Mesenchymal stem cell (in vitro differentiated cells and primary cell): ENCODE measurements at regions not wholly inside any gene's neighbourhood (a gene's known extent, or its start where the extent isn't known, plus 50 kb on each side); places are given as distances from the start of the nearest gene placed in this dataset.

Experiments used
- DNase-seq: peaks from one replicate; pipeline ENCODE4 v3.0.0-alpha.2; 2013
- H2AFZ ChIP-seq: one replicate; pipeline ENCODE4 v1.6.1; 2013; ENCODE audit warnings: low read depth, mild to moderate bottlenecking, control low read depth, inconsistent platforms, low read length, moderate library complexity
- H2AK5ac ChIP-seq: 2 replicates; pipeline ENCODE4 v1.6.1; 2013; ENCODE audit warnings: low read length, moderate library complexity, mild to moderate bottlenecking, inconsistent platforms; ENCODE audit not compliant: severe bottlenecking
- H2BK120ac ChIP-seq: one replicate; pipeline ENCODE4 v1.6.1; 2013; ENCODE audit warnings: low read depth, mild to moderate bottlenecking, inconsistent platforms, low read length, moderate library complexity
- H2BK12ac ChIP-seq, 2 experiments: one replicate each; pipeline ENCODE4 v1.6.1; 2013; ENCODE audit warnings: inconsistent platforms in 2 of 2, low read length in 2 of 2, mild to moderate bottlenecking in 2 of 2, moderate library complexity in 2 of 2, control low read depth in 1 of 2
- H2BK15ac ChIP-seq: one replicate; pipeline ENCODE4 v1.6.1; 2013; ENCODE audit warnings: mild to moderate bottlenecking, low read depth, inconsistent platforms; ENCODE audit not compliant: poor library complexity, severe bottlenecking
- H2BK5ac ChIP-seq: 2 replicates; pipeline ENCODE4 v1.6.1; 2013; ENCODE audit warnings: low read depth, mild to moderate bottlenecking, low read length, control low read depth, inconsistent platforms; ENCODE audit not compliant: poor library complexity, severe bottlenecking
- H3K14ac ChIP-seq, 2 experiments: one replicate each; pipeline ENCODE4 v1.6.1; 2013; ENCODE audit warnings: inconsistent platforms in 2 of 2, low read length in 2 of 2, control low read depth in 1 of 2, mild to moderate bottlenecking in 1 of 2, moderate library complexity in 1 of 2
- H3K18ac ChIP-seq, 2 experiments: one replicate each; pipeline ENCODE4 v1.6.1; 2013; ENCODE audit warnings: inconsistent platforms in 2 of 2, low read length in 2 of 2, control low read depth in 1 of 2, low read depth in 1 of 2, mild to moderate bottlenecking in 1 of 2
- H3K23ac ChIP-seq, 2 experiments: one replicate each; pipeline ENCODE4 v1.6.1; 2013; ENCODE audit warnings: inconsistent platforms in 2 of 2, low read length in 2 of 2, mild to moderate bottlenecking in 2 of 2, moderate library complexity in 2 of 2, control low read depth in 1 of 2
- H3K27ac ChIP-seq: 2 replicates; pipeline ENCODE4 v1.5.1; 2013; ENCODE audit warnings: mild to moderate bottlenecking, moderate library complexity, low read length, control low read depth, inconsistent platforms; ENCODE audit not compliant: poor library complexity, severe bottlenecking
- H3K27me3 ChIP-seq, 2 experiments: 2 replicates each; pipeline versions ENCODE4 v1.6.1 to v1.7.0; 2013; ENCODE audit warnings: low read length in 2 of 2, mild to moderate bottlenecking in 2 of 2, moderate library complexity in 2 of 2, control low read depth in 1 of 2, inconsistent platforms in 1 of 2; ENCODE audit not compliant: control insufficient read depth in 1 of 2, insufficient read depth in 1 of 2
- H3K36me3 ChIP-seq, 2 experiments: 2 replicates each; pipeline versions ENCODE4 v1.6.1 to v1.7.0; 2013; ENCODE audit warnings: low read length in 2 of 2, control low read depth in 1 of 2, inconsistent platforms in 1 of 2, low read depth in 1 of 2, mild to moderate bottlenecking in 1 of 2; ENCODE audit not compliant: insufficient read depth in 2 of 2, control insufficient read depth in 1 of 2
- H3K4ac ChIP-seq, 2 experiments: one replicate each; pipeline ENCODE4 v1.6.1; 2013; ENCODE audit warnings: inconsistent platforms in 2 of 2, low read length in 2 of 2, mild to moderate bottlenecking in 2 of 2, moderate library complexity in 2 of 2, control low read depth in 1 of 2, low read depth in 1 of 2
- H3K4me1 ChIP-seq: 2 replicates; pipeline ENCODE4 v1.6.1; 2013; ENCODE audit warnings: low read depth, low read length, control low read depth; ENCODE audit not compliant: control insufficient read depth, insufficient read depth
- H3K4me2 ChIP-seq: 2 replicates; pipeline ENCODE4 v1.6.1; 2013; ENCODE audit warnings: low read length, mild to moderate bottlenecking, inconsistent platforms; ENCODE audit not compliant: poor library complexity, severe bottlenecking
- H3K4me3 ChIP-seq, 2 experiments: 2 replicates each; pipeline versions ENCODE4 v1.5.1 to v1.7.0; 2013; ENCODE audit warnings: low read length in 2 of 2, mild to moderate bottlenecking in 2 of 2, control low read depth in 1 of 2, low read depth in 1 of 2; ENCODE audit not compliant: insufficient read depth in 1 of 2
- H3K79me1 ChIP-seq: replicated peaks from 2 replicates; pipeline ENCODE4 v1.6.1; 2013; ENCODE audit warnings: mild to moderate bottlenecking, control low read depth, low read length, inconsistent platforms; ENCODE audit not compliant: poor library complexity, severe bottlenecking
- H3K9ac ChIP-seq: 2 replicates; pipeline ENCODE4 v1.7.0; 2013; ENCODE audit warnings: mild to moderate bottlenecking, low read length, moderate library complexity
- H3K9me3 ChIP-seq: 2 replicates; pipeline ENCODE4 v1.7.0; 2013; ENCODE audit warnings: mild to moderate bottlenecking, low read length; ENCODE audit not compliant: control insufficient read depth
- H4K8ac ChIP-seq: one replicate; pipeline ENCODE4 v1.6.1; 2013; ENCODE audit warnings: inconsistent platforms, mild to moderate bottlenecking, low read length, moderate library complexity
- H4K91ac ChIP-seq: one replicate; pipeline ENCODE4 v1.6.1; 2013; ENCODE audit warnings: mild to moderate bottlenecking, low read length, inconsistent platforms
- WGBS: methylation state at CpG from one replicate; pipeline ENCODE4 v1.1.7; 2013; ENCODE audit warnings: mixed read lengths; 5-methylcytosine and 5-hydroxymethylcytosine counted together

DNA sequence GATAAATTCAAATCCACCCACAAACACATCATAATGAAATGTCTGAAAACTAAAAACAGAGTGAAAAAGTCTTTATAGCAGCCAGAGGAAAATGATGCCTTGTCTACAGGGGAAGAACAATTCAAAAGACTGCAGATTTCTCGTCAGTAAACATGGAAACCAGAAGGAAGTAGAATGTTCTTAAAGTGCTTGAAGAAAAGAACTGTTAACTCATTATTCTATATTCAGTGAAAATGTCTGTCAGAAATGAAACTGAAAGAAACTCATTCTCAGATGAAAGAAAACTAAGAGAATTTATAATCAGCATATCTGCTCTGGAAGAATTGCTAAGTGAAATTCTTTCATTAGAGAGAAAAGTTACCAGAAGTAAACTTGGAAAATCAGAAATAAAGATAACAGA is 416.1 kb downstream of the TBC1D32 start:
- no peak overlapping the region for H2BK5ac ChIP-seq
- no peak overlapping the region for H4K91ac ChIP-seq
- H3K23ac ChIP-seq = no peak overlapping the region
- no peak overlapping the region for H3K14ac ChIP-seq
- H3K4me1 ChIP-seq = no peaks in the 10 kb centered on the region
- DNase-seq = no peak
- H3K9me3 ChIP-seq = no peaks in the 10 kb centered on the region
- no peak overlapping the region for H2BK15ac ChIP-seq
- H2BK12ac ChIP-seq = no peak overlapping the region
- H4K8ac ChIP-seq = no peak overlapping the region
- no peak overlapping the region for H3K4me2 ChIP-seq
- no peak overlapping the region for H2AFZ ChIP-seq
- H2AK5ac ChIP-seq = no peak overlapping the region
- no peak overlapping the region for H3K27ac ChIP-seq
- no peak overlapping the region for H3K4ac ChIP-seq
- H3K4me3 ChIP-seq = no peak overlapping the region
- no peak overlapping the region for H2BK120ac ChIP-seq
- no peaks in the 10 kb centered on the region for H3K27me3 ChIP-seq
- H3K36me3 ChIP-seq = no peaks in the 10 kb centered on the region
- no peak overlapping the region for H3K18ac ChIP-seq
- no peak overlapping the region for H3K9ac ChIP-seq
- no peaks in the 10 kb centered on the region for H3K79me1 ChIP-seq
- 50% methylated on average over 1 of the region's 1 CpG for WGBS

DNA sequence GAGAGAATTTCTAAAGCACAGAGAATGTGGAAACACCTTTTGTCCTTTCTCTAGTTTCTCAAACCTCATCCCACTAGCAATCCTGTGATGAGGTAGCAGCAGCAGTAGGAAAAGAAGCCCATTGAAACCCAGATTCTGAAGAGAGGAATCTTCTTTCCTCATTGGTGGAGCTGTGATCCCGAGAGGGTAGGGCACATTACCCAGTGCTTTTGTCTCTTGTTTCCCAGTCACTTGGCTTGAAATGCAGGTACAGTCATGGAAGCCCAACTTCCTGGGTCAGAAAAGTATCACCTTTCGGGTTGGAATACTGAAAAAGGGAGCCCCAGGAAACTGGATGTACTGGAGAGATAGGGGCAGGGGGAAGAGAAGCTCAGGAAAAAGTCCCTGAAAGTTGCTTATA is 417.4 kb downstream of the TBC1D32 start:
- Histone ChIP-seq H3K18ac (no peak overlapping the region), H3K36me3 (no peaks in the 10 kb centered on the region), H2AK5ac (no peak overlapping the region), H3K4me3 (no peak overlapping the region), H3K4me2 (no peak overlapping the region), H4K91ac (no peak overlapping the region), H3K27me3 (no peaks in the 10 kb centered on the region), H2BK12ac (no peak overlapping the region), H2BK15ac (no peak overlapping the region), H2BK5ac (no peak overlapping the region), H3K4ac (no peak overlapping the region), H4K8ac (no peak overlapping the region), H3K27ac (no peak overlapping the region), H3K23ac (no peak overlapping the region), H3K9ac (no peak overlapping the region), H3K14ac (no peak overlapping the region), H2BK120ac (no peak overlapping the region), H3K79me1 (no peaks in the 10 kb centered on the region), H2AFZ (no peak overlapping the region), H3K4me1 (no peaks in the 10 kb centered on the region), H3K9me3 (no peaks in the 10 kb centered on the region)
- 68% methylated on average over 2 of the region's 2 CpGs for WGBS
- no peak for DNase-seq

DNA sequence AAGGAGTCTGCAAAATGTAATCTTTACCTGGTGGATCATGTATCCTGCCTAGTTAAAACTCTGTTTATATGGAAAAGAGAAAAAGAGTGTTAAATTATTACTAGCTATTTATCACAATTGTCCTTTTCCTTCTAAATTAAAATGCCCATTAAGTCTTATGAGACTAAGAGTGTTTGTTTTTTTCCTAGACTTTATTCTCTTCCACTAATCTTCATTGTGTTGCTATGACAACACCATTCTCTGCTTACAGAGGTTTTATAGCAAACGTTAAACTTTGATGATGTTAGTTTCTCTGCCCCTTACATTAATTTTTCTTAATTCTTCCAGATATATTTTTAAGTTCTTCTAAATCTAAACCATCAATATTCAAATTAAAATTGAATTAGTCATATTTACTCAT is 420.8 kb downstream of the TBC1D32 start:
- Histone ChIP-seq H2BK120ac (no peak overlapping the region), H2BK15ac (no peak overlapping the region), H3K9ac (no peak overlapping the region), H4K8ac (no peak overlapping the region), H3K18ac (no peak overlapping the region), H3K79me1 (no peaks in the 10 kb centered on the region), H2BK12ac (no peak overlapping the region), H3K4me2 (no peak overlapping the region), H3K23ac (no peak overlapping the region), H3K36me3 (no peaks in the 10 kb centered on the region), H3K4me1 (no peaks in the 10 kb centered on the region), H3K14ac (no peak overlapping the region), H3K9me3 (no peaks in the 10 kb centered on the region), H2AFZ (no peak overlapping the region), H2AK5ac (no peak overlapping the region), H3K4me3 (no peak overlapping the region), H3K27me3 (no peaks in the 10 kb centered on the region), H3K27ac (no peak overlapping the region), H2BK5ac (no peak overlapping the region), H3K4ac (no peak overlapping the region), H4K91ac (no peak overlapping the region)
- DNase-seq = no peak
- no CpG with 5 or more reads among the region's 1 CpG for WGBS

DNA sequence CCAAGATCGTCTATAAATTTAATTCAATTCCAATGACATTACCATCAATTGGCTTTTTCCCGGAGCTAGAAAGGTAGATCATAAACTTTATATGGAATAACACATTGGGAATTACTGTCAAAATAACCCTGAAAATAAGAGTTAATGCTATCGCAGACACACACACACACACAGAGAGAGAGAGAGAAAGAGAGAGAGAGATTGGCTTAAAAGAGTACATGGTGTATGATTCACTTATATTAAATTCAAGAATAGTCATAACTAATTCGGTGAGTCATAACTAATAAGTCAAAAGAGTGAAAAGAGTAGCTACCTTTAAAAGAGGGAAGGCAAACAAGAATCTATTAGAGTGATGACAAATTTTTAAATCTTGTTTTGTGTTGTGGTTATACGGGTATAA is 425.5 kb downstream of the TBC1D32 start:
- Histone ChIP-seq H3K36me3 (no peaks in the 10 kb centered on the region), H3K4me1 (no peaks in the 10 kb centered on the region), H2BK12ac (no peak overlapping the region), H3K79me1 (no peaks in the 10 kb centered on the region), H3K9ac (no peak overlapping the region), H2BK120ac (no peak overlapping the region), H2AFZ (no peak overlapping the region), H3K27me3 (no peaks in the 10 kb centered on the region), H4K91ac (no peak overlapping the region), H3K4me2 (no peak overlapping the region), H2BK15ac (no peak overlapping the region), H3K4ac (no peak overlapping the region), H3K14ac (no peak overlapping the region), H2BK5ac (no peak overlapping the region), H2AK5ac (no peak overlapping the region), H3K4me3 (no peak overlapping the region), H3K27ac (no peak overlapping the region), H3K23ac (no peak overlapping the region), H3K9me3 (no peaks in the 10 kb centered on the region), H4K8ac (no peak overlapping the region), H3K18ac (no peak overlapping the region)
- WGBS = 62% methylated on average over 2 of the region's 5 CpGs
- DNase-seq = no peak
